Astrocyte (in vitro differentiated cells and primary cell): ENCODE measurements at regions not wholly inside any gene's neighbourhood (a gene's known extent, or its start where the extent isn't known, plus 50 kb on each side); places are given as distances from the start of the nearest gene placed in this dataset.

Source experiments
- DNase-seq: peaks from one replicate; pipeline ENCODE4 v3.0.0-alpha.2; 2010; ENCODE audit warnings: low read depth
- FAIRE-seq: peaks from 2 replicates; lab custom pipeline; 2011; peaks lifted over from hg19 to GRCh38; lab: Jason Lieb, UNC
- H2AFZ ChIP-seq: 2 replicates; pipeline ENCODE4 v1.6.0; 2012; ENCODE audit warnings: low read depth, low read length, inconsistent platforms
- H3K27ac ChIP-seq: 2 replicates; pipeline ENCODE4 v1.5.1; 2011; ENCODE audit warnings: low read depth, low read length, inconsistent platforms
- H3K27me3 ChIP-seq: 2 replicates; pipeline ENCODE4 v1.6.0; 2011; ENCODE audit warnings: low read length, inconsistent platforms; ENCODE audit not compliant: insufficient read depth
- H3K36me3 ChIP-seq: 2 replicates; pipeline ENCODE4 v1.5.1; 2011; ENCODE audit warnings: low read length, inconsistent platforms; ENCODE audit not compliant: insufficient read depth
- H3K4me1 ChIP-seq: 2 replicates; pipeline ENCODE4 v1.5.1; 2011; ENCODE audit warnings: low read length, inconsistent platforms; ENCODE audit not compliant: insufficient read depth
- H3K4me2 ChIP-seq: 2 replicates; pipeline ENCODE4 v1.6.0; 2012; ENCODE audit warnings: low read length, inconsistent platforms
- H3K4me3 ChIP-seq: 2 replicates; pipeline ENCODE4 v1.5.1; 2011; ENCODE audit warnings: low read depth, mild to moderate bottlenecking, low read length, inconsistent platforms; ENCODE audit not compliant: insufficient read depth
- H3K79me2 ChIP-seq: 2 replicates; pipeline ENCODE4 v1.6.0; 2012; ENCODE audit warnings: mild to moderate bottlenecking, low read length, inconsistent platforms; ENCODE audit not compliant: insufficient read depth
- H3K9ac ChIP-seq: 2 replicates; pipeline ENCODE4 v1.6.0; 2012; ENCODE audit warnings: mild to moderate bottlenecking, low read length, inconsistent platforms
- H3K9me3 ChIP-seq: 2 replicates; pipeline ENCODE4 v1.5.1; 2012; ENCODE audit warnings: low read depth, mild to moderate bottlenecking, low read length, inconsistent platforms; ENCODE audit not compliant: insufficient read depth
- H4K20me1 ChIP-seq: 2 replicates; pipeline ENCODE4 v1.6.0; 2012; ENCODE audit warnings: low read length, inconsistent platforms; ENCODE audit not compliant: insufficient read depth
- H3K27ac Mint-ChIP-seq: one replicate; pipeline ENCODE4 v1.8.0; 2021; ENCODE audit warnings: mild to moderate bottlenecking, mixed read lengths; ENCODE audit not compliant: unreplicated experiment
- H3K27me3 Mint-ChIP-seq: one replicate; pipeline ENCODE4 v1.8.0; 2021; ENCODE audit warnings: low read depth, mixed read lengths; ENCODE audit not compliant: unreplicated experiment
- H3K36me3 Mint-ChIP-seq: one replicate; pipeline ENCODE4 v1.8.0; 2021; ENCODE audit warnings: low read depth, mixed read lengths; ENCODE audit not compliant: unreplicated experiment
- H3K4me1 Mint-ChIP-seq: one replicate; pipeline ENCODE4 v1.8.0; 2021; ENCODE audit warnings: low read depth, mixed read lengths; ENCODE audit not compliant: unreplicated experiment
- H3K4me3 Mint-ChIP-seq: one replicate; pipeline ENCODE4 v1.8.0; 2021; ENCODE audit warnings: mild to moderate bottlenecking, moderate library complexity, mixed read lengths; ENCODE audit not compliant: unreplicated experiment
- H3K9me3 Mint-ChIP-seq: one replicate; pipeline ENCODE4 v1.8.0; 2021; ENCODE audit warnings: mild to moderate bottlenecking, mixed read lengths; ENCODE audit not compliant: unreplicated experiment
- CTCF ChIP-seq: IDR thresholded peaks from 2 replicates; pipeline ENCODE4 v1.5.1; 2011; ENCODE audit warnings: low read depth, mild to moderate bottlenecking, inconsistent platforms, low read length, moderate library complexity; ENCODE audit not compliant: insufficient read depth
- EZH2 ChIP-seq: IDR thresholded peaks from 2 replicates; pipeline ENCODE4 v1.6.1; 2012; ENCODE audit warnings: mild to moderate bottlenecking, low read length, inconsistent platforms; ENCODE audit not compliant: insufficient read depth

GRCh38 chr3:177822681-177823096, 625.4 kb upstream of the TBL1XR1 start:
- Histone ChIP-seq H3K79me2 (no peaks in the 10 kb centered on the region), H3K27ac (no peak overlapping the region), H3K4me2 (no peak overlapping the region), H2AFZ (no peak overlapping the region), H3K36me3 (no peaks in the 10 kb centered on the region), H3K27me3 (no peaks in the 10 kb centered on the region), H3K4me3 (no peak overlapping the region), H4K20me1 (no peaks in the 10 kb centered on the region), H3K4me1 (peaks cover 12% of the 10 kb centered on the region), H3K9ac (no peak overlapping the region), H3K9me3 (no peaks in the 10 kb centered on the region)
- Mint-ChIP-seq H3K4me3 (no peak overlapping the region), H3K27me3 (no peaks in the 10 kb centered on the region), H3K36me3 (no peaks in the 10 kb centered on the region), H3K4me1 (peaks cover 38% of the 10 kb centered on the region), H3K9me3 (no peaks in the 10 kb centered on the region), H3K27ac (no peak overlapping the region)
- no peak for DNase-seq
- no peak for TF ChIP-seq EZH2
- TF ChIP-seq CTCF: no peak
- FAIRE-seq: peak; percentile 20

GRCh38 chr3:177823701-177824189, 626.5 kb upstream of the TBL1XR1 start:
- no peaks in the 10 kb centered on the region for H3K27me3 ChIP-seq
- no peaks in the 10 kb centered on the region for H4K20me1 ChIP-seq
- no peak overlapping the region for H3K9ac ChIP-seq
- Mint-ChIP-seq H3K36me3 (no peaks in the 10 kb centered on the region), H3K4me1 (peaks cover 39% of the 10 kb centered on the region), H3K27me3 (no peaks in the 10 kb centered on the region), H3K9me3 (no peaks in the 10 kb centered on the region), H3K27ac (no peak overlapping the region), H3K4me3 (no peak overlapping the region)
- H3K79me2 ChIP-seq: no peaks in the 10 kb centered on the region
- H3K4me2 ChIP-seq: no peak overlapping the region
- TF ChIP-seq CTCF (no peak), EZH2 (no peak)
- no peak overlapping the region for H3K4me3 ChIP-seq
- no peaks in the 10 kb centered on the region for H3K9me3 ChIP-seq
- DNase-seq: no peak
- H3K36me3 ChIP-seq: no peaks in the 10 kb centered on the region
- peaks cover 15% of the 10 kb centered on the region for H3K4me1 ChIP-seq
- H3K27ac ChIP-seq: no peak overlapping the region
- H2AFZ ChIP-seq: no peak overlapping the region
- no peak for FAIRE-seq

- Histone ChIP-seq H3K27ac (no peak overlapping the region), H3K9me3 (no peaks in the 10 kb centered on the region), H3K4me3 (no peak overlapping the region), H3K4me1 (peaks cover 15% of the 10 kb centered on the region), H3K4me2 (peak overlapping the region; percentile 18), H2AFZ (no peak overlapping the region), H3K36me3 (no peaks in the 10 kb centered on the region), H3K9ac (no peak overlapping the region), H3K27me3 (no peaks in the 10 kb centered on the region), H4K20me1 (no peaks in the 10 kb centered on the region), H3K79me2 (no peaks in the 10 kb centered on the region)
- DNase-seq (peak; percentile 81), FAIRE-seq (no peak)
- H3K9me3 Mint-ChIP-seq: no peaks in the 10 kb centered on the region
- H3K27ac Mint-ChIP-seq: peak overlapping the region; percentile 73
- no peaks in the 10 kb centered on the region for H3K27me3 Mint-ChIP-seq
- H3K4me3 Mint-ChIP-seq: no peak overlapping the region
- H3K4me1 Mint-ChIP-seq: peaks cover 39% of the 10 kb centered on the region
- no peaks in the 10 kb centered on the region for H3K36me3 Mint-ChIP-seq
- TF ChIP-seq EZH2 (no peak), CTCF (no peak)
These were observed 627.0 kb upstream of the TBL1XR1 start for GRCh38 chr3:177824190-177824786.
